Heart right ventricle (tissue), 16 donors: ENCODE measurements at regions not wholly inside any gene's neighbourhood (a gene's known extent, or its start where the extent isn't known, plus 50 kb on each side); places are given as distances from the start of the nearest gene placed in this dataset.
"Not testable (repeated sequence)": the region's sequence is repeated elsewhere in the genome, so short reads cannot be mapped to it uniquely, and the experiment has no call there.

Experiments used
- ATAC-seq, 8 donors: fragments of 200-7000 bp; cut with Tn5 transposase; one replicate each; pipeline ENCODE4 v1.9.1; 2020; ENCODE audit warnings: mild to moderate bottlenecking in 8 of 8, moderate library complexity in 8 of 8, moderate number of reproducible peaks in 1 of 8
- DNase-seq, 2 donors: peaks; one replicate each; pipeline ENCODE4 v3.0.0-alpha.2; 2020
- H3K27ac ChIP-seq, 10 donors: fragments of 200-600 bp; sonication (generic) in 2 of 10; one replicate each; pipeline versions ENCODE4 v1.5.0 to v1.8.0; 2020 to 2022; ENCODE audit warnings: mild to moderate bottlenecking in 3 of 10
- H3K27me3 ChIP-seq, 7 donors: fragments of 200-600 bp; one replicate each; pipeline ENCODE4 v1.8.0; 2021 to 2022; ENCODE audit warnings: mild to moderate bottlenecking in 2 of 7
- H3K36me3 ChIP-seq, 9 donors: fragments of 200-600 bp; sonication (generic) in 1 of 9; one replicate each; pipeline versions ENCODE4 v1.5.0 to v1.8.0; 2020 to 2022; ENCODE audit warnings: mild to moderate bottlenecking in 2 of 9
- H3K4me1 ChIP-seq, 9 donors: fragments of 200-600 bp; sonication (generic) in 1 of 9; one replicate each; pipeline versions ENCODE4 v1.5.0 to v1.8.0; 2020 to 2022; ENCODE audit warnings: mild to moderate bottlenecking in 4 of 9
- H3K4me3 ChIP-seq, 10 donors: fragments of 200-600 bp; sonication (generic) in 2 of 10; one replicate each; pipeline versions ENCODE4 v1.5.0 to v1.8.0; 2020 to 2022; ENCODE audit warnings: mild to moderate bottlenecking in 7 of 10, moderate library complexity in 2 of 10
- H3K9me3 ChIP-seq, 11 donors: fragments of 200-600 bp in 10 of 11; sonication (generic) in 2 of 11; one replicate each; pipeline versions ENCODE4 v1.5.0 to v1.8.0; 2013 to 2022; ENCODE audit warnings: mild to moderate bottlenecking in 2 of 11, control low read depth in 1 of 11, moderate library complexity in 1 of 11
- WGBS, 2 donors: extraction: QIAGEN DNeasy Blood & Tissue Kit; methylation state at CpG; one replicate each; pipeline ENCODE4 v1.1.7; 2013; ENCODE audit warnings: inconsistent platforms in 1 of 2; 5-methylcytosine and 5-hydroxymethylcytosine counted together
- intact Hi-C, 10 donors: fragments of 100-400 bp; cut with DNase I; formaldehyde crosslinking; loops; one replicate each; pipeline versions ENCODE4 v1.11.1 to v1.14.2; 2022
- TF ChIP-seq, protein P1 (sequence below), 9 donors: fragments of 200-600 bp; sonication (generic) in 2 of 9; IDR thresholded peaks; one replicate each; pipeline versions ENCODE4 v1.5.0 to v1.8.0; 2021 to 2022; ENCODE audit warnings: antibody characterized with exemption in 9 of 9, mild to moderate bottlenecking in 5 of 9, moderate library complexity in 1 of 9
- donor health status: Arrhythmogenic right ventricular cardiomyopathy.
- donor health status: ischemic (EF 13 %, LVEDD 7.1; RV severe dilation, severe dysfunction).
- donor health status: healthy with polysubstance abuse.
- donor health status: DM: no; HTN: yes; CAD: no.
- donor health status: DM: no; HTN: no; CAD: no.
- donor health status: ischemic (EF 25% LVEDD 6.9; RV normal size, moderate dysfunction).
- donor health status: ischemic (EF 25% LVEDD 5.7; RV mildly dilated, moderate dysfunction).
- donor health status: healthy.
- donor health status: DM: yes; HTN: yes; CAD: no.
- donor health status: Ischemic cardiomyopathy.
- donor health status: ischemic (EF 35%, LVEDD 5.7; RV mildly dilated, moderate dysfunction).
- donor health status: nonischemic (EF 11% LVEDD 7.7; RV severe dilation, severe dysfunction).
- donor health status: DM: yes; HTN: yes; CAD: no.
- donor health status: PGD.
- donor health status: ischemic (EF 29% LVEDD 5.4; RV normal size, mild dysfunction).
- donor health status: nonischemic (EF 23%, LVEDD 6.1; RV moderate dilation, normal function).

- TF ChIP-seq, protein P1, sequence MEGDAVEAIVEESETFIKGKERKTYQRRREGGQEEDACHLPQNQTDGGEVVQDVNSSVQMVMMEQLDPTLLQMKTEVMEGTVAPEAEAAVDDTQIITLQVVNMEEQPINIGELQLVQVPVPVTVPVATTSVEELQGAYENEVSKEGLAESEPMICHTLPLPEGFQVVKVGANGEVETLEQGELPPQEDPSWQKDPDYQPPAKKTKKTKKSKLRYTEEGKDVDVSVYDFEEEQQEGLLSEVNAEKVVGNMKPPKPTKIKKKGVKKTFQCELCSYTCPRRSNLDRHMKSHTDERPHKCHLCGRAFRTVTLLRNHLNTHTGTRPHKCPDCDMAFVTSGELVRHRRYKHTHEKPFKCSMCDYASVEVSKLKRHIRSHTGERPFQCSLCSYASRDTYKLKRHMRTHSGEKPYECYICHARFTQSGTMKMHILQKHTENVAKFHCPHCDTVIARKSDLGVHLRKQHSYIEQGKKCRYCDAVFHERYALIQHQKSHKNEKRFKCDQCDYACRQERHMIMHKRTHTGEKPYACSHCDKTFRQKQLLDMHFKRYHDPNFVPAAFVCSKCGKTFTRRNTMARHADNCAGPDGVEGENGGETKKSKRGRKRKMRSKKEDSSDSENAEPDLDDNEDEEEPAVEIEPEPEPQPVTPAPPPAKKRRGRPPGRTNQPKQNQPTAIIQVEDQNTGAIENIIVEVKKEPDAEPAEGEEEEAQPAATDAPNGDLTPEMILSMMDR (IDR thresholded peaks at IDR 0.05), result no peak
- H3K36me3 ChIP-seq, result no peaks in the 10 kb centered on the region
- intact Hi-C loops, result no loop called here
- ATAC-seq, result no peak
- H3K27me3 ChIP-seq, result no peaks in the 10 kb centered on the region
- DNase-seq, result no peak
- H3K4me1 ChIP-seq, result no peaks in the 10 kb centered on the region
- no peak overlapping the region for H3K27ac ChIP-seq
- no peak overlapping the region for H3K4me3 ChIP-seq
- peaks cover 0 to 85% (median 24%) of the 10 kb centered on the region in 11 donors for H3K9me3 ChIP-seq
These were observed 75.8 kb upstream of the PCSK5 start for GRCh38 chr9:75814667-75815066.

- H3K27ac ChIP-seq, DNase-seq, H3K36me3 ChIP-seq, ATAC-seq, H3K4me3 ChIP-seq, intact Hi-C loops, H3K27me3 ChIP-seq: not testable (repeated sequence)
- Histone ChIP-seq H3K9me3 (peaks cover 0 to 41% (median 0%) of the 10 kb centered on the region in 11 donors), H3K4me1 (peaks cover 0 to 14% (median 10%) of the 10 kb centered on the region in 9 donors)
- WGBS, 2 donors, result 80 to 85% methylated on average over 2 of the region's 2 CpGs
These were observed 69.9 kb upstream of the PCSK5 start for GRCh38 chr9:75820471-75821115.

DNA sequence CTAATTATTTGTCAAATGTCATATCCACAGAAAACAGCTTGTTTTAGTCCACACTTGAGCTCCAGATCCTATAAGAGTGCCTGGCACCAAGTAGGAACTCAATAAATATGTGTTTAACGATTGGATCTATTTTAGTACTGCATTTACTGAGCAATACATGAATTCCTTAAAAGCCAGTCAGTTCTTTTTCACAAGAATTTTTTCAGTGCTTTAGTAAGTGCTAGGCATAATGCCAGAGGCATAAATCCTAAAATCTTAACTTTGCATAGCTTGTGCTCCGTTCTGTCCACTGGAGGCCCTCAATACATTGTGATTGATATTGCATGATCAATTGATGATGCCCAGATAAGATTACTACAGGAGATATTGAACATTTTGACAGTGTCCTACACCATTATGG is 67.3 kb upstream of the PCSK5 start:
- H3K9me3 ChIP-seq, result peaks cover 0 to 18% (median 0%) of the 10 kb centered on the region in 11 donors
- peaks cover 0 to 26% (median 12%) of the 10 kb centered on the region in 9 donors for H3K4me1 ChIP-seq
- DNase-seq, result no peak
- H3K36me3 ChIP-seq, result no peaks in the 10 kb centered on the region
- TF ChIP-seq, protein P1 (IDR thresholded peaks at IDR 0.05), result no peak
- no peak for ATAC-seq
- no peak overlapping the region for H3K27ac ChIP-seq
- no peak overlapping the region for H3K4me3 ChIP-seq
- intact Hi-C loops, result no loop called here
- whole genome bisulfite sequencing, 2 donors, result 81% methylated on average over 2 of the region's 2 CpGs
- no peaks in the 10 kb centered on the region for H3K27me3 ChIP-seq

DNA sequence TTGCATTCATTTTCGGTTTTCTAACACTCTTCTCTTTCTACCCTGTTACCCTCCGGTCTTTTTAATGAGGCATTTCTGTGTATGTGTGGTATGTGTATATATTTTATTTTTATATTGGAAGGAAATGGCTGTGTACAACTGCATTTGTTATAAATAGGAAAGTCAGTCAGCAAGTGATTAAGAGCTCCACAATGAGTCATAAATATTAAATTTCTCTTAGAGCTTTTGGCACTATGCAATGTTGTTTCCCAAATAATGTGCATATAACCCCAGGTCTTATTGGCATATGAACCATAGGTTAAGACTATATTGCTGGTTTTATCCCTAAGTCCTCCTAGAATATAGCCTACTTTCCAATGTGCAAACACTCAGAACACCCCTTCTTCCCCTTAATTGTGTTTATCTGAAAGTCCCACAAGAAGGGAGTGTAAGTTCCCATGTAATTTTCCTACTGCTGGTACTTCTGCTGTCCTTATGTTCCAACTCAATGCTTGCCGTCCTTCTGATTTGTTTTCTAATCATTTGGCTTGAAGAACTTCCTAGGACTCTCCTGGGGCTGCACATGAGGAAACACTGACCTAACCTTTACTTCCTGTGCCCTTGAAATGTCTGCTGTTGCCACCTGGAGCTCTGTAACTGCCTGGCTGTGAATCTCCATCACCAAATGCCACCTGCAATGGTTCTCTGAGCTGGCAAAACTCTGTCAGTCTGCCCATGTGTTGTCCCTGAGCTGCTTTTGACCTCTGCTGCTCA is 65.5 kb upstream of the PCSK5 start:
- ATAC-seq (peak in 2 of 8 donors; percentile 52), DNase-seq (no peak)
- H3K4me1 ChIP-seq, result peaks cover 0 to 26% (median 12%) of the 10 kb centered on the region in 9 donors
- H3K4me3 ChIP-seq, result no peak overlapping the region
- WGBS, 2 donors, result 58 to 77% methylated on average over 3 of the region's 3 CpGs
- H3K27ac ChIP-seq, result no peak overlapping the region
- no peaks in the 10 kb centered on the region for H3K27me3 ChIP-seq
- H3K36me3 ChIP-seq, result no peaks in the 10 kb centered on the region
- TF ChIP-seq, protein P1 (IDR thresholded peaks at IDR 0.05), result no peak
- peaks cover 0 to 1% (median 0%) of the 10 kb centered on the region in 11 donors for H3K9me3 ChIP-seq
- intact Hi-C loops, result no loop called here

GRCh38 chr9:75826314-75826713 is 64.2 kb upstream of the PCSK5 start:
- peaks cover 0 to 26% (median 12%) of the 10 kb centered on the region in 9 donors for H3K4me1 ChIP-seq
- H3K9me3 ChIP-seq, result no peaks in the 10 kb centered on the region
- TF ChIP-seq, protein P1 (IDR thresholded peaks at IDR 0.05), result no peak
- H3K36me3 ChIP-seq, result no peaks in the 10 kb centered on the region
- H3K27ac ChIP-seq, result peak overlapping the region in 1 of 10 donors; percentile 20
- WGBS, 2 donors, result 51 to 53% methylated on average over 2 of the region's 2 CpGs
- H3K4me3 ChIP-seq, result no peak overlapping the region
- intact Hi-C loops, result no loop called here
- DNase-seq, result no peak
- no peaks in the 10 kb centered on the region for H3K27me3 ChIP-seq
- ATAC-seq, result no peak
